Prostate gland (tissue), 2 donors: ENCODE measurements at regions not wholly inside any gene's neighbourhood (a gene's known extent, or its start where the extent isn't known, plus 50 kb on each side); places are given as distances from the start of the nearest gene placed in this dataset.

Experiments used
- DNase-seq: peaks from one replicate; pipeline ENCODE4 v3.0.0-alpha.2; 2019; ENCODE audit warnings: low spot score
- H3K27ac ChIP-seq, 2 donors: fragments of 200-600 bp; sonication (generic); 2 replicates each; pipeline ENCODE4 v1.5.1; 2017 to 2019
- H3K27me3 ChIP-seq: fragments of 200-600 bp; sonication (generic); replicated peaks from 2 replicates; pipeline ENCODE4 v1.5.1; 2019; ENCODE audit not compliant: insufficient read depth
- H3K36me3 ChIP-seq, 2 donors: fragments of 200-600 bp; sonication (generic); 1 replicate in 1 of 2; 2 replicates in 1 of 2; pipeline versions ENCODE4 v1.5.1 to v1.8.1; 2017 to 2019
- H3K4me1 ChIP-seq: fragments of 200-600 bp; sonication (generic); replicated peaks from 2 replicates; pipeline ENCODE4 v1.5.1; 2019
- H3K4me3 ChIP-seq, 2 donors: fragments of 200-600 bp; sonication (generic); 2 replicates each; pipeline ENCODE4 v1.5.1; 2017 to 2019
- H3K9me3 ChIP-seq: fragments of 200-600 bp; sonication (generic); 2 replicates; pipeline ENCODE4 v1.5.1; 2017
- POLR2A ChIP-seq: fragments of 450-650 bp; IDR thresholded peaks from one replicate; pipeline ENCODE4 v1.6.1; 2016; ENCODE audit warnings: antibody characterized with exemption, mild to moderate bottlenecking
- POLR2AphosphoS5 ChIP-seq: sonication (generic); formaldehyde crosslinking; IDR thresholded peaks from one replicate; pipeline ENCODE4 v1.6.1; 2017; ENCODE audit warnings: antibody characterized with exemption
- WGBS: methylation state at CpG from one replicate; pipeline ENCODE4 v1.1.5; 2018; 5-methylcytosine and 5-hydroxymethylcytosine counted together
- intact Hi-C: fragments of 100-400 bp; cut with DNase I; formaldehyde crosslinking; loops from one replicate; pipeline ENCODE4 v1.14.2; 2022
- TF ChIP-seq, protein P1 (sequence below), 4 experiments: fragments of 200-600 bp in 2 of 4; fragments of 450-650 bp in 2 of 4; sonication (generic) in 2 of 4; IDR thresholded peaks; 1 replicate in 3 of 4; 2 replicates in 1 of 4; pipeline ENCODE4 v1.5.1; 2016 to 2019; ENCODE audit warnings: antibody characterized with exemption in 4 of 4, mild to moderate bottlenecking in 2 of 4, moderate library complexity in 2 of 4

DNA sequence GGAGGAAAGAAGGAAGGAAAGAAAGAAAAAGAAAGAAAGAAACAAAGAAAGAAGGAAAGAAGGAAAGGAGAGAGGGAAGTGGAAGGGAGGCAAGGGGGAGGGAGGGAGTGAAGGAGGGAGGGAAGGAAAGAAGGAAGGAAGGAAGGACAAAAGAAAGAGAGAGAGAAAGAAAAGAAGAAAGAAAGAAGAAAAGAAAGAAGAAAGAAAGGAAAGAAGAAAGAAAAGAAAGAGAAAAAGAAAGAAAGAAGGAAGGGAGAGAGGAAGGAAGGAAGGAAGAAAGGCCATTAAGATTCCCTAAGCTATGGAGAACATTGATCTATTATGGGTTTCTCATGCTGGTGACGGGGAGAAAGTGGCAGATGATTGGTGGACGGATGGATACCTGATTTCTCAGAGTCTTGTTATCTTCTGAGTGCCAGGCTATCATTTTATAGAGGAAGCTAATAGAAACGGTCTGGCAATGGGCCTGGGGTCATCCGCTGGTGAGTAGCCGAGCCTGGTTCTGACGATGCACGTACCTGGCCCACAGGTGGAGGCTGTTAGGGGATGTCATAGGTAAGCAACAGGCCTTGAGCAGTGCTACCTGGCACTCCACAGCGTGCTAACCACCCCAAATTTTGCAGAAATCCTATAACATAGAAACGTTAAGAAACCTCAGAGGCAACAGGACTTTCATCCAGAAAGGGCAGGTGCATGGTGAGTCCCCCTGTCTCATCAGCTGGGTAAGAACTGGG lies 142.9 kb downstream of the SHOX start:
- TF ChIP-seq, protein P1, sequence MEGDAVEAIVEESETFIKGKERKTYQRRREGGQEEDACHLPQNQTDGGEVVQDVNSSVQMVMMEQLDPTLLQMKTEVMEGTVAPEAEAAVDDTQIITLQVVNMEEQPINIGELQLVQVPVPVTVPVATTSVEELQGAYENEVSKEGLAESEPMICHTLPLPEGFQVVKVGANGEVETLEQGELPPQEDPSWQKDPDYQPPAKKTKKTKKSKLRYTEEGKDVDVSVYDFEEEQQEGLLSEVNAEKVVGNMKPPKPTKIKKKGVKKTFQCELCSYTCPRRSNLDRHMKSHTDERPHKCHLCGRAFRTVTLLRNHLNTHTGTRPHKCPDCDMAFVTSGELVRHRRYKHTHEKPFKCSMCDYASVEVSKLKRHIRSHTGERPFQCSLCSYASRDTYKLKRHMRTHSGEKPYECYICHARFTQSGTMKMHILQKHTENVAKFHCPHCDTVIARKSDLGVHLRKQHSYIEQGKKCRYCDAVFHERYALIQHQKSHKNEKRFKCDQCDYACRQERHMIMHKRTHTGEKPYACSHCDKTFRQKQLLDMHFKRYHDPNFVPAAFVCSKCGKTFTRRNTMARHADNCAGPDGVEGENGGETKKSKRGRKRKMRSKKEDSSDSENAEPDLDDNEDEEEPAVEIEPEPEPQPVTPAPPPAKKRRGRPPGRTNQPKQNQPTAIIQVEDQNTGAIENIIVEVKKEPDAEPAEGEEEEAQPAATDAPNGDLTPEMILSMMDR (IDR thresholded peaks at IDR 0.05): no peak
- no peaks in the 10 kb centered on the region for H3K9me3 ChIP-seq
- H3K36me3 ChIP-seq: no peaks in the 10 kb centered on the region
- H3K27ac ChIP-seq: no peak overlapping the region
- no peaks in the 10 kb centered on the region for H3K27me3 ChIP-seq
- no peak for DNase-seq
- intact Hi-C loops: no loop called here
- no peak overlapping the region for H3K4me3 ChIP-seq
- 78% methylated on average over 9 of the region's 9 CpGs for WGBS
- no peaks in the 10 kb centered on the region for H3K4me1 ChIP-seq

DNA sequence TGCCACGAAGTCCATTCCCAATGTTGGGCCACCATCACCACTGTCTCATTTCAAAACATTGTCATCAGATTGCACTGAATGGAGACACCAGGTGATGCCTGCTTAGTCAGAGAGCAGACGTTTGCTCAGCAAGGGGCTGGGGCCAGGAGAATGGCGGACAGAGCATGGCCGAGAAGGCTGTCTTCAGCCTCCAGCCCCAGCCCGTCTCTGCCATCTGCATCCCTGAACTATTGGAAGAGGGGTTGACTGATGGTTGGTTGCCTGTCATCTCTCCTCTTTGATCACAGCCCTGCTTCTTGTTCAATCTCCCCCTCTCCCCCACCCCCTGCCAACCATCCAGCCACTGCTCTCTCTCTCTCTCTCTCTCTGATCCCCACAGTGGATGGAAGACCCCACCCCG lies 140.9 kb downstream of the SHOX start:
- 82% methylated on average over 6 of the region's 6 CpGs for WGBS
- no peaks in the 10 kb centered on the region for H3K27me3 ChIP-seq
- intact Hi-C loops: no loop called here

DNA sequence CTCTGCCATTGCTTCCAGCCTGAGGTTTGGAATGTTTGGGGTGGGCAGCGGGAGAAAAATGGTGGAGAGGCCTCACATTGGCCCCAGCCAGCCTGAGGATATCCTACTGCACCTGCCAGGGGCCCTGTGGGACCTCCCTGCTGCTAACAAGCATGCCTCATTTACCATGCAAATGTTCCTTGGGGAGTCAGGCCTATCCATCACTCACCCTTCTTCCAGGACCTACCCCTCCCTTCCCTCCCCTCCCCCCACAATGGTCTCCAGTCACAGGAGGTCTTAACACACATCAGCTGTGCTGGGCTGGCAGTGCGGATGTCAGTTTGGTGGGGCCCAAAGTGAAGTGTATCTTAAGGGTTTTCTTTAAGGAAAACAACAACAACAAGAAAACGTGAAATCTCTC lies 139.2 kb downstream of the SHOX start:
- intact Hi-C loops: no loop called here
- H3K27ac ChIP-seq: no peak overlapping the region
- no peaks in the 10 kb centered on the region for H3K36me3 ChIP-seq
- H3K4me1 ChIP-seq: no peaks in the 10 kb centered on the region
- H3K9me3 ChIP-seq: no peaks in the 10 kb centered on the region
- WGBS: 30% methylated on average over 3 of the region's 3 CpGs
- no peaks in the 10 kb centered on the region for H3K27me3 ChIP-seq
- H3K4me3 ChIP-seq: no peak overlapping the region
- no peak for DNase-seq
- TF ChIP-seq, protein P1 (IDR thresholded peaks at IDR 0.05): no peak
- TF ChIP-seq POLR2AphosphoS5: no peak
- TF ChIP-seq POLR2A: no peak

More for the DNA sequence above, 140.9 kb downstream of the SHOX start:
- Histone ChIP-seq H3K4me1 (no peaks in the 10 kb centered on the region), H3K9me3 (no peaks in the 10 kb centered on the region), H3K27ac (no peak overlapping the region), H3K4me3 (no peak overlapping the region), H3K36me3 (no peaks in the 10 kb centered on the region)
- DNase-seq: no peak
- TF ChIP-seq POLR2AphosphoS5 (no peak), POLR2A (no peak)
- TF ChIP-seq, protein P1 (IDR thresholded peaks at IDR 0.05): no peak

DNA sequence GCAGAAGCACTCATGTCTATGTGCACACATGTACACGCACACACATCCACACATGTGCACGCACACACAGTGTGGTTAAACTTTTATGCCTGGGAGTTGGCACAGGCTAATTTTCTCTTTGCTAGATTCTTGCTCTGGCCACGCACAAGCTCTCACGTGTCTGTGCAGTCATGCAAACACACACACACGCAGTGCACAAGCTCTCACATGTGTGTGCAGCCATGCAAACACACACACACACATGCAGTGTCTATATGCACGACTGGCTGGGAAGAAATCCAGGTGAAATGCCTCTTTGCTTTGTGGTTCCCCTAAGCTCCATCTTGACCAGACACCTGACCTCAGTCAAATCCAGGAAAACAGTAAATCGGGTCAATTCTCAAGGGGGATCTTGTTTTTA lies 138.0 kb downstream of the SHOX start:
- Histone ChIP-seq H3K27me3 (no peaks in the 10 kb centered on the region), H3K9me3 (no peaks in the 10 kb centered on the region), H3K27ac (no peak overlapping the region), H3K4me3 (no peak overlapping the region), H3K4me1 (no peaks in the 10 kb centered on the region), H3K36me3 (no peaks in the 10 kb centered on the region)
- DNase-seq: no peak
- no peak for TF ChIP-seq POLR2A
- no peak for TF ChIP-seq POLR2AphosphoS5
- TF ChIP-seq, protein P1 (IDR thresholded peaks at IDR 0.05): no peak
- WGBS: 82% methylated on average over 7 of the region's 7 CpGs
- intact Hi-C loops: no loop called here

DNA sequence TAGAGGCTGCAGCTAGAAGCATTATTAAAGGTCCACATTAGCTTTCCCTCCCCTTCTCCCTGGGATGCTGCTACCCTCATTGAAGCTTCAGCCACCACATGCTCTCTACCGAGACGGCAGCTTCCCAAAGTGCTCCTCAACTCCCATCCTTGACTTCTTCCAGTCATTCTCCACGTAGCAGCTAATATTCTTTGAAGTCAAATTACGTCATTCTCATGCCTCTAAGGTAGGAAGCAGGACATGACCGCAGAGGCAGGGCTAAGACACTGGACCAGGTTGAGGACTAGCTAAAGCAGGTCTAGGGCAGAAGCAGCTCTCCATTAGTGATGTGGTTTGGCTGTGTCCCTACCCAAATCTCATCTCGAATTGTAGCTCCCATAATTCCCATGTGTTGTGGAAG lies 128.3 kb downstream of the SHOX start:
- TF ChIP-seq POLR2A (no peak), POLR2AphosphoS5 (no peak)
- TF ChIP-seq, protein P1 (IDR thresholded peaks at IDR 0.05): no peak
- DNase-seq: no peak
- H3K36me3 ChIP-seq: no peaks in the 10 kb centered on the region
- no peaks in the 10 kb centered on the region for H3K9me3 ChIP-seq
- no peaks in the 10 kb centered on the region for H3K27me3 ChIP-seq
- intact Hi-C loops: no loop called here
- no peaks in the 10 kb centered on the region for H3K4me1 ChIP-seq
- H3K27ac ChIP-seq: no peak overlapping the region
- no peak overlapping the region for H3K4me3 ChIP-seq
- WGBS: 79% methylated on average over 6 of the region's 6 CpGs
